GM10266 (cell line): ENCODE measurements at regions not wholly inside any gene's neighbourhood (a gene's known extent, or its start where the extent isn't known, plus 50 kb on each side); places are given as distances from the start of the nearest gene placed in this dataset.

Experiments used
- DNase-seq: peaks from one replicate; pipeline ENCODE4 v3.0.0; 2012; ENCODE audit errors: extremely low spot score
- CTCF ChIP-seq: IDR thresholded peaks from 2 replicates; pipeline ENCODE4 v1.5.1; 2012; ENCODE audit warnings: mild to moderate bottlenecking, low read depth; ENCODE audit not compliant: control insufficient read depth, insufficient read depth; ENCODE audit errors: missing control alignments

DNA sequence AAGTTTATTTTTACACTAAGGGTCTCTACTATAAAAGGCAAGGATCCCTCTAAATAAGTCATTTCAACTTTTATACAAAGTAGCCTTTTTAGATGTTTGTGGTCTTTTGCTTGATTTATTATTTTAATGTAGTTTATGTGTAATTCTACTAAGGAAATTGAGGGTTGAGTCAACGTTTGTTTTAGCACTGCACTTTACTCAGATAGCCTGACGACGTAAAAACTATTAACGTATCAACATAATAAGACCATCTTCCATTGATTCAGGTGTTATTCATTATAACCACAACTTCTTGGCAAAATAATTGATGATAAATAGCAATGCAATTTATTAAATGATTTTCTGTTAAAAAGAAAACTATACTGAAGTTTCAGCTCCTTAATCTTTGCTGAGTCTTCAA lies 1103.6 kb upstream of the ACVR2A start:
- no peak for DNase-seq
- no peak for TF ChIP-seq CTCF

DNA sequence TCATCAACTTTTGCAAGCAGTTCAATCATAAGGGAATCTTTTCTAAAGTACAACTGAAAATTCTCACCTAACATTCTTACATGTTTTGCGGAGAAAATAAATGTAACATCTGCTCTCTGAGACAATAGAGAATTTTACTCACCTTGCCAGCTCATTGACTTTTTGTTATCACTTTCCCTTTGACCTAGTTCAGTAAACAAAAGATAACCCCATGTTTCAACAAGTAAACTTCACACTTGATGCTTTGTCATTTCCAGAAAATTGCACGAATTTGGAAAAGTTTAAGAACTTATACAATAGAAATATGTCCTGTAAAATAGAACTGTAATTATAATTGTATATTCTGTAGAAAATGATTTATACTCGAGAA lies 1110.0 kb upstream of the ACVR2A start:
- no peak for TF ChIP-seq CTCF
- no peak for DNase-seq

- DNase-seq, result peak; percentile 8
- peak; percentile 52 for TF ChIP-seq CTCF
These were observed 1110.6 kb upstream of the ACVR2A start for GRCh38 chr2:146734042-146734820.

DNA sequence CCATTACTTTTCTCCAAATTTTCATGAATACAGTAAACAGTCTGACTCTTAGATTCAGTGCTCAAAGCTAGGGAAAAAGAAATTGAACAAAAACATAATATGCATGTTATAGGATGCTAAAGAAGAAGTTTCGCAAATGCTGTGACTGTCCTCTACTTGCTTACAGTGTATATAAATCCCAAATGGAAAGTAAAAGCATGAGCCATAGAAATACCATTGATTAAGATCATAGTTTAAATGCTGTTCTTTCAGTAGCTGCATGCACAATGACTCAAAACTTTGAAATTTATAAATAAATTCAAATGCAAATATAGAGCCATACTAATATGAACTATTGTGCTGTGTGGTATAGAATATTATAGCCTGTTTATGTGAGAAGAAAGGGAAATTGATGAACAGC lies 1113.9 kb upstream of the ACVR2A start:
- DNase-seq, result no peak
- TF ChIP-seq CTCF, result no peak

DNA sequence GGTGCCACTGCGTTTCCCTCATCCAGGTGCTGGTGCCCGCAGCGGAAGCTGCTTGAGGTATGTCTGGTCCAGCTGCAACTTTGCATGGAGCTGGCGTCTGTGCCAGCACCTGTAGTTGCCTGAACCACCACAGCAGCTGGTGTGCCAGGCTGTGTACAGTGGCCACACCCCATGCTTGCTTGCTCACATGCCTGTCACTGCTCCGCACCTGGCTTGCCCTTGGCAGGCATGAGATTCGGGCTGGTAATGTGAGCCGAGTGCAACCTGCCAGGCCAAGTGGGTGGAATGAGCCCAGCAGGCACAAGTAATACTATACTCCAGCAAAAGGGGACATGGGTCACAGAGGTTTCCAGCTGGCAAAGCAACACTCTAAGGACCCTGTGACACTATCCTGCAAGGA lies 1123.3 kb upstream of the ACVR2A start:
- no peak for TF ChIP-seq CTCF
- no peak for DNase-seq

DNA sequence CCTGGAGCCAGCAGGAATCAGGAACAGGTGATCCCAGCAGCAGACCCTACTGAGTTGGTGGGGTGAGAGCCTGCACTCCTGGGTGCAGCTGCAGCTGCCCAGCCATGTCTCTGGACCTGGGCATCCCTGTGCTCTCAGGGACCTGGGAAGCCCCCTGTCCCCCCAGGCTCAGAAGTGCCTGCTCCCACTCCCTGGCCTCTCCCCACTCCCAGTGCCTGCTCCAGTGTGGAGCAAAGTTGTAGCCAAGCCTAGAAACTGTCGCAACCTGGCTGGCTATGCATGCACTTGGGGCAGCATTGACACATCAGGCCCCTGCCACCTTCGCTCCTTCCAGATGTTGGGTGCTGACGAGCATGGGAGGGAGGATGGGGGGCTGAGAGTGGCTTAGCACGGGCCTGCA lies 1124.7 kb upstream of the ACVR2A start:
- TF ChIP-seq CTCF, result no peak
- DNase-seq, result no peak

GRCh38 chr2:146716591-146716990 lies 1128.2 kb upstream of the ACVR2A start:
- no peak for DNase-seq

More at GRCh38 chr2:146716591-146716990, 1128.2 kb upstream of the ACVR2A start:
- no peak for TF ChIP-seq CTCF
